Stimulated activated CD8-positive, alpha-beta memory T cell treated with anti-CD3 and anti-CD28 coated beads, Interleukin-2, amount 100 ng/mL, for 48 hours (primary cell): ENCODE measurements at regions not wholly inside any gene's neighbourhood (a gene's known extent, or its start where the extent isn't known, plus 50 kb on each side); places are given as distances from the start of the nearest gene placed in this dataset.
"Not testable (repeated sequence)": the region's sequence is repeated elsewhere in the genome, so short reads cannot be mapped to it uniquely, and the experiment has no call there.

Source experiments
- DNase-seq, 2 donors: peaks; one replicate each; pipeline ENCODE4 v3.0.0-alpha.2; 2020; ENCODE audit warnings: low read depth in 2 of 2

- no peak for DNase-seq
Measured at GRCh38 chr21:17388226-17388625, 124.6 kb upstream of the CXADR start.

- DNase-seq = no peak
Measured at GRCh38 chr21:17389311-17389710, 123.5 kb upstream of the CXADR start.

GRCh38 chr21:17390569-17390968, 122.3 kb upstream of the CXADR start:
- no peak for DNase-seq

GRCh38 chr21:17391811-17392340, 121.0 kb upstream of the CXADR start:
- no peak for DNase-seq

GRCh38 chr21:17393413-17393812, 119.4 kb upstream of the CXADR start:
- DNase-seq = no peak

GRCh38 chr21:17396948-17397347, 115.9 kb upstream of the CXADR start:
- DNase-seq = no peak

- no peak for DNase-seq
Measured at GRCh38 chr21:17397703-17398102, 115.1 kb upstream of the CXADR start.

GRCh38 chr21:17398954-17399353, 113.9 kb upstream of the CXADR start:
- not testable (repeated sequence) for DNase-seq

GRCh38 chr21:17402937-17403336, 109.9 kb upstream of the CXADR start:
- DNase-seq = no peak

- no peak for DNase-seq
Measured at GRCh38 chr21:17406202-17406601, 106.6 kb upstream of the CXADR start.

- DNase-seq = no peak
Measured at GRCh38 chr21:17414766-17415165, 98.1 kb upstream of the CXADR start.

GRCh38 chr21:17416139-17416538, 96.7 kb upstream of the CXADR start:
- no peak for DNase-seq

GRCh38 chr21:17422931-17423330, 89.9 kb upstream of the CXADR start:
- DNase-seq = no peak

GRCh38 chr21:17427157-17427556, 85.7 kb upstream of the CXADR start:
- DNase-seq = no peak

- no peak for DNase-seq
Measured at GRCh38 chr21:17427831-17428483, 84.9 kb upstream of the CXADR start.

GRCh38 chr21:17428484-17428869, 84.4 kb upstream of the CXADR start:
- DNase-seq = no peak

- no peak for DNase-seq
Measured at GRCh38 chr21:17428980-17429379, 83.9 kb upstream of the CXADR start.

GRCh38 chr21:17429936-17430335, 82.9 kb upstream of the CXADR start:
- no peak for DNase-seq

- DNase-seq = no peak
Measured at GRCh38 chr21:17432732-17433057, 80.1 kb upstream of the CXADR start.

- DNase-seq = no peak
Measured at GRCh38 chr21:17433730-17434129, 79.1 kb upstream of the CXADR start.

GRCh38 chr21:17435565-17436543, 77.0 kb upstream of the CXADR start:
- no peak for DNase-seq

- no peak for DNase-seq
Measured at GRCh38 chr21:17436626-17437111, 76.2 kb upstream of the CXADR start.

- no peak for DNase-seq
Measured at GRCh38 chr21:17438635-17439034, 74.2 kb upstream of the CXADR start.
